Fibroblast of lung (primary cell): ENCODE measurements at regions not wholly inside any gene's neighbourhood (a gene's known extent, or its start where the extent isn't known, plus 50 kb on each side); places are given as distances from the start of the nearest gene placed in this dataset.

Experiments
- EZH2 ChIP-seq: IDR thresholded peaks from 2 replicates; pipeline ENCODE4 v1.5.1; 2012; ENCODE audit warnings: low read length, control low read depth, mild to moderate bottlenecking; ENCODE audit errors: missing control alignments
- TF ChIP-seq, protein P1 (sequence below), 2 donors: IDR thresholded peaks in 1 of 2; conservative IDR thresholded peaks in 1 of 2; 1 replicate in 1 of 2; 2 replicates in 1 of 2; pipeline ENCODE4 v1.5.1; 2011 to 2012; ENCODE audit warnings: low read length in 2 of 2, control low read depth in 1 of 2, inconsistent platforms in 1 of 2, low read depth in 1 of 2, mild to moderate bottlenecking in 1 of 2

DNA sequence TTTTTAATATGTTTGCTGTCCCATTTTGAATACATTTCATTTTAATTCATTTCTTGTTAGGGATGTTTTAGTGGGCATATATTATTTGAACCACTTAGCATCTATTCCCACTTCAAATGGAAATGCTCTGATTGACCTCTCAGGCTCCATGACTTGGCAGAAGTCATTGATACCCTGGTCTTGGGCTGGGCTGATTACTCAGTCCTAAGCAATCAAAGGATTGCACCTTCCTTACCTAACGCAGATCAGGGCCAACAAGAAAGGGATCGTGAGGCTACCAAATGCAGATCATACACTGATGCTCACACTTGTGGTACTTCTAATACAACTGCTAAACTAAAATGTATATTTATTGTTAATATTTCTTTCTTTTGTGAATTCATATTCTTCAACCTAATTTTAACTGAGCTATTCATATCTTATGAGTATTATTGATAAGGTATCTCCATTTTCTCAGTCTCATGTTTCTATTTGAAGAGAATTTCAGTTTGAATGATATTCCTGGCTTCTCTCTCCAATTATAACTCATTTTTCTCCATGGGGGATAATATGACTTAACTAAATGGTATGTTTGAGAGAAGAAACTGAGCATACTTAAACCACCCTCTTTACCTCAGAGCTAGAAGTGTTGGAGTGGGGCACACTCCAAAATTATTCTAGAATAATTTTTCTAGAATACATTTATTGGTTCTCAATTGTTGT lies 615.5 kb upstream of the ADAMTS5 start:
- TF ChIP-seq, protein P1, sequence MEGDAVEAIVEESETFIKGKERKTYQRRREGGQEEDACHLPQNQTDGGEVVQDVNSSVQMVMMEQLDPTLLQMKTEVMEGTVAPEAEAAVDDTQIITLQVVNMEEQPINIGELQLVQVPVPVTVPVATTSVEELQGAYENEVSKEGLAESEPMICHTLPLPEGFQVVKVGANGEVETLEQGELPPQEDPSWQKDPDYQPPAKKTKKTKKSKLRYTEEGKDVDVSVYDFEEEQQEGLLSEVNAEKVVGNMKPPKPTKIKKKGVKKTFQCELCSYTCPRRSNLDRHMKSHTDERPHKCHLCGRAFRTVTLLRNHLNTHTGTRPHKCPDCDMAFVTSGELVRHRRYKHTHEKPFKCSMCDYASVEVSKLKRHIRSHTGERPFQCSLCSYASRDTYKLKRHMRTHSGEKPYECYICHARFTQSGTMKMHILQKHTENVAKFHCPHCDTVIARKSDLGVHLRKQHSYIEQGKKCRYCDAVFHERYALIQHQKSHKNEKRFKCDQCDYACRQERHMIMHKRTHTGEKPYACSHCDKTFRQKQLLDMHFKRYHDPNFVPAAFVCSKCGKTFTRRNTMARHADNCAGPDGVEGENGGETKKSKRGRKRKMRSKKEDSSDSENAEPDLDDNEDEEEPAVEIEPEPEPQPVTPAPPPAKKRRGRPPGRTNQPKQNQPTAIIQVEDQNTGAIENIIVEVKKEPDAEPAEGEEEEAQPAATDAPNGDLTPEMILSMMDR (conservative IDR thresholded peaks at IDR 0.05 in 1 of 2, IDR thresholded peaks at IDR 0.05 in 1 of 2; ENCODE audit: low read depth in 1 of 2, low read length in 2 of 2), result no peak
- TF ChIP-seq EZH2, result no peak
